Type B pancreatic cell (in vitro differentiated cells): ENCODE measurements at regions not wholly inside any gene's neighbourhood (a gene's known extent, or its start where the extent isn't known, plus 50 kb on each side); places are given as distances from the start of the nearest gene placed in this dataset.

Source experiments
- DNase-seq: peaks from one replicate; pipeline ENCODE4 v3.0.0; 2021; ENCODE audit warnings: mixed read lengths; ENCODE audit not compliant: unreplicated experiment; ENCODE audit errors: extremely low spot score
- H3K27ac Mint-ChIP-seq: 2 replicates; pipeline ENCODE4 v1.8.0; 2021; ENCODE audit warnings: mild to moderate bottlenecking, mixed read lengths
- H3K27me3 Mint-ChIP-seq: 2 replicates; pipeline ENCODE4 v1.8.0; 2021; ENCODE audit warnings: mixed read lengths
- H3K36me3 Mint-ChIP-seq: 2 replicates; pipeline ENCODE4 v1.8.0; 2021; ENCODE audit warnings: mixed read lengths
- H3K4me1 Mint-ChIP-seq: one replicate; pipeline ENCODE4 v1.8.0; 2021; ENCODE audit warnings: mixed read lengths; ENCODE audit not compliant: unreplicated experiment
- H3K4me3 Mint-ChIP-seq: 2 replicates; pipeline ENCODE4 v1.8.0; 2021; ENCODE audit warnings: mild to moderate bottlenecking, mixed read lengths
- H3K9me3 Mint-ChIP-seq: 2 replicates; pipeline ENCODE4 v1.8.0; 2021; ENCODE audit warnings: mixed read lengths
- TF ChIP-seq, protein P1 (sequence below): fragments of 200-600 bp; sonication (generic); conservative IDR thresholded peaks from 2 replicates; pipeline ENCODE4 v1.5.0; 2021; ENCODE audit warnings: antibody characterized with exemption, mild to moderate bottlenecking

DNA sequence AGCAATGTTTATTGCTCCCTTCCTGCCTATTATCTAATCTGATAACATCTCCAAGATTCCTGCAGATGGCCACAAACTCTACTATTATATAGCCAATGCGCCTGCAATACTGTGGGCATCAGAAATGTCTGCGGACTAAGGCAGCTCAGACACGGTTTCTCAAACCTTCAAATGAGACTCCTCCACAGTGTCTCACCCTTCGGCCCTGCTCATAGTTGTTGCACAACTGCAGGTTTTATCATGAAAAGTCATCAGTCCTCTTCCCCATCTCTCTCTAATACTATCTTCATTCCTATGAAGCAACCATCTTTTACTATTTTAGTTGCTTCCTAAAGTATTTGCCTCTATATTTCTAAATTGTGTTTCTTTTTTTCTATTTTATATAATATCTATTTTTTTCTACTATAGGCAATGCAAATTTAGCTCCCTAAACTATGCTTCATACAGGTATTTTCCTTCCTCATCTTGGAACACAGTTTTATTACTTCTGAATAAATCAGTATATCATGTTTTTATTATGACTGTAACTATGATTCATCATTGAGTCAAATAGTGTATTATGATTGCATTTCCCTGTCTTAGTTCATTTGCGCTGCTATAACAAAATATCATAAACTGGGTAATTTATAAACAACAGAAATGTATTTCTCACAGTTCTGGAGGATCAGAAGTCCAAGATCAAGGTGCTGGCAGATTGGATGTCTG, 129.7 kb upstream of the EDNRA start:
- DNase-seq = no peak
- no peaks in the 10 kb centered on the region for H3K27me3 Mint-ChIP-seq
- no peak overlapping the region for H3K27ac Mint-ChIP-seq
- H3K9me3 Mint-ChIP-seq = peaks cover 6% of the 10 kb centered on the region
- H3K36me3 Mint-ChIP-seq = no peaks in the 10 kb centered on the region
- peaks cover 9% of the 10 kb centered on the region for H3K4me1 Mint-ChIP-seq
- TF ChIP-seq, protein P1, sequence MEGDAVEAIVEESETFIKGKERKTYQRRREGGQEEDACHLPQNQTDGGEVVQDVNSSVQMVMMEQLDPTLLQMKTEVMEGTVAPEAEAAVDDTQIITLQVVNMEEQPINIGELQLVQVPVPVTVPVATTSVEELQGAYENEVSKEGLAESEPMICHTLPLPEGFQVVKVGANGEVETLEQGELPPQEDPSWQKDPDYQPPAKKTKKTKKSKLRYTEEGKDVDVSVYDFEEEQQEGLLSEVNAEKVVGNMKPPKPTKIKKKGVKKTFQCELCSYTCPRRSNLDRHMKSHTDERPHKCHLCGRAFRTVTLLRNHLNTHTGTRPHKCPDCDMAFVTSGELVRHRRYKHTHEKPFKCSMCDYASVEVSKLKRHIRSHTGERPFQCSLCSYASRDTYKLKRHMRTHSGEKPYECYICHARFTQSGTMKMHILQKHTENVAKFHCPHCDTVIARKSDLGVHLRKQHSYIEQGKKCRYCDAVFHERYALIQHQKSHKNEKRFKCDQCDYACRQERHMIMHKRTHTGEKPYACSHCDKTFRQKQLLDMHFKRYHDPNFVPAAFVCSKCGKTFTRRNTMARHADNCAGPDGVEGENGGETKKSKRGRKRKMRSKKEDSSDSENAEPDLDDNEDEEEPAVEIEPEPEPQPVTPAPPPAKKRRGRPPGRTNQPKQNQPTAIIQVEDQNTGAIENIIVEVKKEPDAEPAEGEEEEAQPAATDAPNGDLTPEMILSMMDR = no peak
- no peak overlapping the region for H3K4me3 Mint-ChIP-seq

- peaks cover 1% of the 10 kb centered on the region for H3K9me3 Mint-ChIP-seq
- DNase-seq = no peak
- TF ChIP-seq, protein P1 = no peak
- no peak overlapping the region for H3K27ac Mint-ChIP-seq
- H3K4me1 Mint-ChIP-seq = peaks cover 2% of the 10 kb centered on the region
- no peak overlapping the region for H3K4me3 Mint-ChIP-seq
- H3K36me3 Mint-ChIP-seq = no peaks in the 10 kb centered on the region
- H3K27me3 Mint-ChIP-seq = no peaks in the 10 kb centered on the region
These were observed 126.7 kb upstream of the EDNRA start for GRCh38 chr4:147354237-147354636.

DNA sequence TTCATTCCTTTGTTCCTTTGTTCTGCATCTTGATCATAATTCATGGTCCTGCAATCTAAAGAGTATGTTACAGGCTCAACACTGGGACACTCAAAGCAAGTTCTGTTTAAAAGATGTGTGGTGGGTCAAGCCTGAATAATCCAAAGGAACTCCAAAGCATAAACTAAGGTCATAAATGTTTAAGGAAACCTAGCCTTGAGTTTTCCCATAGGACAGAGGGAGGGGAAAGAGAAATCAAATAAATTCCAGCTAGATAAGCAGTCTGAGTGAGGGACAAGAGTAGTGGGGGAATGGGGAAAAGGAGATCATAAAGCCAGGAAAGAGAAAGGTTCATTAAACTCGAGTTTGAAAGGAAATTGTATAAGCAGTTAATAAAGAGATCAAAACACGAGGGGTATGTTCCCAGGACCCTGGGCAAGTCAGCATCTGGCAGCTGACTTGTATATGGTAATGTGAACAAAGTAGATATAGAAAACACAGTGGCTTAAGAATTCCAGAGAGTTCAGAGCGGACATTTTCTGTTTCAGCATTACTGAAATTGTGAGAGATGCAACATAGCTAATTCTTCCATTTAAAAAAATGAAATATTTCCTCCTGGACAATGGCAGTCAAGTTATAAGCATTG, 125.8 kb upstream of the EDNRA start:
- no peak overlapping the region for H3K27ac Mint-ChIP-seq
- no peak for DNase-seq
- TF ChIP-seq, protein P1 = no peak

DNA sequence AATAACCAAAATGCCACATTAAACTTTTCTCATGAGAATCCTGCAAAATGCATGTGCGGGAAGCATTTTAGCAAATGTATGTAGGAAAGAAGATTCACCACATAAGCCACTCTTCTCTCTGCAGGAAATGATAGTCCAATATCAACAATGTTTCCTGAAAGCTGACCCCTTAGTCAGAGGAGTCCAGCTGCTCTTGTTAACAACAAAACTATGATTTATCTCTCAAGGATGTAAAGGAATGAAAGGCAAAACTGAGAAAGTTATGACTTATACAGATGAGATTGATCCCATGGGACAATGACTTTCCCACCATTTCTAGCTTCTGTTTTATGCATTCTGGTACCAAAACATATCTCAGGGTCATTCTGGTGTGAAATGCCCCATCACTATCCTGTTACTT, 125.0 kb upstream of the EDNRA start:
- TF ChIP-seq, protein P1 = no peak
- no peaks in the 10 kb centered on the region for H3K36me3 Mint-ChIP-seq
- no peaks in the 10 kb centered on the region for H3K9me3 Mint-ChIP-seq
- no peak for DNase-seq
- peaks cover 10% of the 10 kb centered on the region for H3K4me1 Mint-ChIP-seq
- no peak overlapping the region for H3K27ac Mint-ChIP-seq
- H3K27me3 Mint-ChIP-seq = no peaks in the 10 kb centered on the region
- H3K4me3 Mint-ChIP-seq = no peak overlapping the region

More for the DNA sequence above, 125.8 kb upstream of the EDNRA start:
- H3K36me3 Mint-ChIP-seq = no peaks in the 10 kb centered on the region
- no peaks in the 10 kb centered on the region for H3K9me3 Mint-ChIP-seq
- no peak overlapping the region for H3K4me3 Mint-ChIP-seq
- H3K27me3 Mint-ChIP-seq = no peaks in the 10 kb centered on the region
- peaks cover 4% of the 10 kb centered on the region for H3K4me1 Mint-ChIP-seq

GRCh38 chr4:147360301-147360700, 120.6 kb upstream of the EDNRA start:
- Mint-ChIP-seq H3K27ac (no peak overlapping the region), H3K4me1 (peaks cover 39% of the 10 kb centered on the region), H3K4me3 (no peak overlapping the region), H3K36me3 (no peaks in the 10 kb centered on the region), H3K27me3 (no peaks in the 10 kb centered on the region), H3K9me3 (no peaks in the 10 kb centered on the region)
- no peak for DNase-seq
- TF ChIP-seq, protein P1 = no peak
